ENCODE measurements at regions not wholly inside any gene's neighbourhood (a gene's known extent, or its start where the extent isn't known, plus 50 kb on each side); places are given as distances from the start of the nearest gene placed in this dataset.

GRCh38 chr10:53315709-53316108 lies 543.1 kb upstream of the MBL2 start:
- ChIA-PET CTCF (ENCODE audit: partially characterized antibody) (no interaction called here), POLR2A (ENCODE audit: partially characterized antibody) (no interaction called here)
- Histone ChIP-seq H3K4me3 (ENCODE audit: low read length in 2 of 2) (no peak overlapping the region), H3K27ac (ENCODE audit: low read depth, low read length) (no peak overlapping the region), H3K27me3 (ENCODE audit: insufficient read depth, low read length) (no peaks in the 10 kb centered on the region), H3K4me1 (ENCODE audit: insufficient read depth, low read length) (no peaks in the 10 kb centered on the region), H3K9me3 (ENCODE audit: control insufficient read depth in 1 of 2, low read length in 2 of 2) (no peaks in the 10 kb centered on the region), H3K36me3 (ENCODE audit: insufficient read depth, low read length) (no peaks in the 10 kb centered on the region)
- Mint-ChIP-seq H3K4me1 (no peaks in the 10 kb centered on the region), H3K4me3 (no peak overlapping the region), H3K27ac (no peak overlapping the region), H3K36me3 (no peaks in the 10 kb centered on the region), H3K27me3 (no peaks in the 10 kb centered on the region), H3K9me3 (peaks cover 0 to 16% (median 7%) of the 10 kb centered on the region in 8 donors)
- no peak for DNase-seq
- intact Hi-C loops (cut with micrococcal nuclease), result no loop called here

GRCh38 chr10:53314876-53315275 lies 542.3 kb upstream of the MBL2 start:
- Histone ChIP-seq H3K36me3 (ENCODE audit: insufficient read depth, low read length) (no peaks in the 10 kb centered on the region), H3K27ac (ENCODE audit: low read depth, low read length) (no peak overlapping the region), H3K4me3 (ENCODE audit: low read length in 2 of 2) (no peak overlapping the region), H3K4me1 (ENCODE audit: insufficient read depth, low read length) (no peaks in the 10 kb centered on the region), H3K9me3 (ENCODE audit: control insufficient read depth in 1 of 2, low read length in 2 of 2) (no peaks in the 10 kb centered on the region), H3K27me3 (ENCODE audit: insufficient read depth, low read length) (no peaks in the 10 kb centered on the region)
- no peak for DNase-seq
- H3K9me3 Mint-ChIP-seq, result peaks cover 0 to 16% (median 7%) of the 10 kb centered on the region in 8 donors
- POLR2A ChIA-PET (ENCODE audit: partially characterized antibody), result no interaction called here
- H3K36me3 Mint-ChIP-seq, result no peaks in the 10 kb centered on the region
- H3K27ac Mint-ChIP-seq, result no peak overlapping the region
- no peak overlapping the region for H3K4me3 Mint-ChIP-seq
- intact Hi-C loops (cut with micrococcal nuclease), result no loop called here
- H3K27me3 Mint-ChIP-seq, result no peaks in the 10 kb centered on the region
- CTCF ChIA-PET (ENCODE audit: partially characterized antibody), result no interaction called here
- H3K4me1 Mint-ChIP-seq, result no peaks in the 10 kb centered on the region

- no peaks in the 10 kb centered on the region for H3K27me3 Mint-ChIP-seq
- H3K27ac ChIP-seq (ENCODE audit: low read depth, low read length), result no peak overlapping the region
- no peak overlapping the region for H3K27ac Mint-ChIP-seq
- CTCF ChIA-PET (ENCODE audit: partially characterized antibody), result no interaction called here
- peaks cover 3 to 29% (median 13%) of the 10 kb centered on the region in 8 donors for H3K9me3 Mint-ChIP-seq
- H3K4me1 ChIP-seq (ENCODE audit: insufficient read depth, low read length), result no peaks in the 10 kb centered on the region
- POLR2A ChIA-PET (ENCODE audit: partially characterized antibody), result no interaction called here
- DNase-seq, result no peak
- H3K4me3 Mint-ChIP-seq, result no peak overlapping the region
- H3K4me1 Mint-ChIP-seq, result no peaks in the 10 kb centered on the region
- intact Hi-C loops (cut with micrococcal nuclease), result no loop called here
- no peaks in the 10 kb centered on the region for H3K27me3 ChIP-seq (ENCODE audit: insufficient read depth, low read length)
- H3K36me3 ChIP-seq (ENCODE audit: insufficient read depth, low read length), result no peaks in the 10 kb centered on the region
- no peaks in the 10 kb centered on the region for H3K36me3 Mint-ChIP-seq
- H3K9me3 ChIP-seq (ENCODE audit: control insufficient read depth in 1 of 2, low read length in 2 of 2), result no peaks in the 10 kb centered on the region
- H3K4me3 ChIP-seq (ENCODE audit: low read length in 2 of 2), result no peak overlapping the region
These were observed 525.9 kb upstream of the MBL2 start for GRCh38 chr10:53298443-53298842.

GRCh38 chr10:53284615-53285182 lies 512.1 kb upstream of the MBL2 start:
- no peak overlapping the region for H3K27ac ChIP-seq (ENCODE audit: low read depth, low read length)

GRCh38 chr10:53276797-53277196 lies 504.2 kb upstream of the MBL2 start:
- Mint-ChIP-seq H3K4me1 (no peaks in the 10 kb centered on the region), H3K9me3 (peaks cover 0 to 35% (median 22%) of the 10 kb centered on the region in 8 donors), H3K27ac (no peak overlapping the region), H3K36me3 (no peaks in the 10 kb centered on the region), H3K27me3 (no peaks in the 10 kb centered on the region), H3K4me3 (no peak overlapping the region)
- CTCF ChIA-PET (ENCODE audit: partially characterized antibody), result no interaction called here
- intact Hi-C loops (cut with micrococcal nuclease), result no loop called here
- no peaks in the 10 kb centered on the region for H3K36me3 ChIP-seq (ENCODE audit: insufficient read depth, low read length)
- H3K4me1 ChIP-seq (ENCODE audit: insufficient read depth, low read length), result no peaks in the 10 kb centered on the region
- H3K27ac ChIP-seq (ENCODE audit: low read depth, low read length), result no peak overlapping the region
- no peaks in the 10 kb centered on the region for H3K27me3 ChIP-seq (ENCODE audit: insufficient read depth, low read length)
- no peak overlapping the region for H3K4me3 ChIP-seq (ENCODE audit: low read length in 2 of 2)
- H3K9me3 ChIP-seq (ENCODE audit: control insufficient read depth in 1 of 2, low read length in 2 of 2), result no peaks in the 10 kb centered on the region
- DNase-seq, result no peak
- POLR2A ChIA-PET (ENCODE audit: partially characterized antibody), result no interaction called here

More at GRCh38 chr10:53284615-53285182, 512.1 kb upstream of the MBL2 start:
- no peaks in the 10 kb centered on the region for H3K4me1 Mint-ChIP-seq
- peaks cover 0 to 15% (median 9%) of the 10 kb centered on the region in 8 donors for H3K9me3 Mint-ChIP-seq
- no peaks in the 10 kb centered on the region for H3K36me3 Mint-ChIP-seq
- ChIA-PET CTCF (ENCODE audit: partially characterized antibody) (no interaction called here), POLR2A (ENCODE audit: partially characterized antibody) (no interaction called here)
- H3K4me3 Mint-ChIP-seq, result no peak overlapping the region
- H3K27me3 ChIP-seq (ENCODE audit: insufficient read depth, low read length), result no peaks in the 10 kb centered on the region
- no peaks in the 10 kb centered on the region for H3K36me3 ChIP-seq (ENCODE audit: insufficient read depth, low read length)
- intact Hi-C loops (cut with micrococcal nuclease), result no loop called here
- H3K27me3 Mint-ChIP-seq, result no peaks in the 10 kb centered on the region
- no peaks in the 10 kb centered on the region for H3K4me1 ChIP-seq (ENCODE audit: insufficient read depth, low read length)
- H3K27ac Mint-ChIP-seq, result peak overlapping the region in 1 of 7 donors; percentile 80
- DNase-seq, result no peak
- no peaks in the 10 kb centered on the region for H3K9me3 ChIP-seq (ENCODE audit: control insufficient read depth in 1 of 2, low read length in 2 of 2)
- H3K4me3 ChIP-seq (ENCODE audit: low read length in 2 of 2), result no peak overlapping the region

GRCh38 chr10:53269482-53269881 lies 496.9 kb upstream of the MBL2 start:
- no peaks in the 10 kb centered on the region for H3K27me3 Mint-ChIP-seq
- peaks cover 0 to 5% of the 10 kb centered on the region in 2 donors for H3K9me3 ChIP-seq (ENCODE audit: control insufficient read depth in 1 of 2, low read length in 2 of 2)
- intact Hi-C loops (cut with micrococcal nuclease), result no loop called here
- H3K27ac Mint-ChIP-seq, result no peak overlapping the region
- H3K4me1 ChIP-seq (ENCODE audit: insufficient read depth, low read length), result no peaks in the 10 kb centered on the region
- no peaks in the 10 kb centered on the region for H3K27me3 ChIP-seq (ENCODE audit: insufficient read depth, low read length)
- no peak overlapping the region for H3K27ac ChIP-seq (ENCODE audit: low read depth, low read length)
- H3K9me3 Mint-ChIP-seq, result peaks cover 5 to 32% (median 22%) of the 10 kb centered on the region in 8 donors
- CTCF ChIA-PET (ENCODE audit: partially characterized antibody), result no interaction called here
- H3K4me3 Mint-ChIP-seq, result no peak overlapping the region
- H3K4me3 ChIP-seq (ENCODE audit: low read length in 2 of 2), result no peak overlapping the region
- no peaks in the 10 kb centered on the region for H3K36me3 Mint-ChIP-seq
- no peaks in the 10 kb centered on the region for H3K36me3 ChIP-seq (ENCODE audit: insufficient read depth, low read length)
- DNase-seq, result no peak
- POLR2A ChIA-PET (ENCODE audit: partially characterized antibody), result no interaction called here
- H3K4me1 Mint-ChIP-seq, result no peaks in the 10 kb centered on the region

- Mint-ChIP-seq H3K4me1 (no peaks in the 10 kb centered on the region), H3K9me3 (peaks cover 0 to 16% (median 8%) of the 10 kb centered on the region in 8 donors), H3K4me3 (no peak overlapping the region), H3K27me3 (no peaks in the 10 kb centered on the region), H3K36me3 (no peaks in the 10 kb centered on the region), H3K27ac (no peak overlapping the region)
- intact Hi-C loops (cut with micrococcal nuclease), result no loop called here
- Histone ChIP-seq H3K36me3 (ENCODE audit: insufficient read depth, low read length) (no peaks in the 10 kb centered on the region), H3K27me3 (ENCODE audit: insufficient read depth, low read length) (no peaks in the 10 kb centered on the region), H3K27ac (ENCODE audit: low read depth, low read length) (no peak overlapping the region), H3K9me3 (ENCODE audit: control insufficient read depth in 1 of 2, low read length in 2 of 2) (peaks cover 0 to 7% of the 10 kb centered on the region in 2 donors), H3K4me1 (ENCODE audit: insufficient read depth, low read length) (no peaks in the 10 kb centered on the region), H3K4me3 (ENCODE audit: low read length in 2 of 2) (no peak overlapping the region)
- POLR2A ChIA-PET (ENCODE audit: partially characterized antibody), result no interaction called here
- CTCF ChIA-PET (ENCODE audit: partially characterized antibody), result no interaction called here
- no peak for DNase-seq
These were observed 487.6 kb upstream of the MBL2 start for GRCh38 chr10:53260213-53260612.

- Histone ChIP-seq H3K9me3 (ENCODE audit: control insufficient read depth in 1 of 2, low read length in 2 of 2) (no peaks in the 10 kb centered on the region), H3K27me3 (ENCODE audit: insufficient read depth, low read length) (no peaks in the 10 kb centered on the region), H3K36me3 (ENCODE audit: insufficient read depth, low read length) (no peaks in the 10 kb centered on the region), H3K4me1 (ENCODE audit: insufficient read depth, low read length) (no peaks in the 10 kb centered on the region), H3K4me3 (ENCODE audit: low read length in 2 of 2) (no peak overlapping the region), H3K27ac (ENCODE audit: low read depth, low read length) (no peak overlapping the region)
- Mint-ChIP-seq H3K4me1 (no peaks in the 10 kb centered on the region), H3K36me3 (no peaks in the 10 kb centered on the region), H3K27ac (no peak overlapping the region), H3K9me3 (peaks cover 0 to 34% (median 14%) of the 10 kb centered on the region in 8 donors), H3K27me3 (no peaks in the 10 kb centered on the region), H3K4me3 (no peak overlapping the region)
- DNase-seq, result no peak
- intact Hi-C loops (cut with micrococcal nuclease), result no loop called here
- CTCF ChIA-PET (ENCODE audit: partially characterized antibody), result no interaction called here
- POLR2A ChIA-PET (ENCODE audit: partially characterized antibody), result no interaction called here
These were observed 484.0 kb upstream of the MBL2 start for GRCh38 chr10:53256623-53257022.

Data from CD4-positive, alpha-beta memory T cell (primary cell).